ENCODE measurements at regions not wholly inside any gene's neighbourhood (a gene's known extent, or its start where the extent isn't known, plus 50 kb on each side); places are given as distances from the start of the nearest gene placed in this dataset.

DNA sequence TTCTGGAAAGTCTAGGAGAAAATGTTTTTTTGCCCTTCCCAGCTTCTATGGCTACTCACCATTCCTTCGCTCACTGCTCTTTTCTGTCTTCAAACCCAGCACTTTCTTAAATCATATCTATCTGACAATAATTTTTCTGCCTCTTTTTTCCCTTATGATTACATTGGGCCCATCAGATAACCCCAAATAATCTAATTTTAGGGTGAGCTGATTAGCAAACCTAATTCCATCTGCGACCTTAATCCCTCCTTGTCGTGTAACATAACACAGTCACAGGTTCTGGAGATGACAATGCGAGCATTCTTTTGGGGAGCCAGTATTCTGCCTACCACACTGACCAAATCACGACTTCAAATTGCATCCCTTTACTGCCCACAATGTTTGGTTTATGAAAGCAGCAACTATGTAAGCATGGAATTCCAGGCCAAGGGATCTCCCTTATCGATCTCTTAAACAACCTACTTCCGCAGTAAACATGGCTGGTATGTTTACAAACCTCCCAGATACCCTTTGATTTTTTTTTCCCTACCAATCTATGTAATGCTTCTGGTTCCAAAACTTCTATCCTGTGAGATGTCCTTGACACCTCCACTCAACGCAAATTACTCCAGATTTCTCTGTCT is 2122.2 kb downstream of the MAT2B start (continued):
- TF ChIP-seq ZNF784 (CRISPR knock-in tag; IDR thresholded peaks at IDR 0.05; ENCODE audit: borderline replicate concordance), result no peak
- TF ChIP-seq MYC (CRISPR knock-in tag; IDR thresholded peaks at IDR 0.05; ENCODE audit: borderline replicate concordance), result no peak
- no peak for TF ChIP-seq PAF1 (CRISPR knock-in tag; IDR thresholded peaks at IDR 0.05)
- TF ChIP-seq KDM1A (CRISPR knock-in tag; IDR thresholded peaks at IDR 0.05), result peak; percentile 86
- 0 out of 2 replicates have a peak, but pooled peaks have one; percentile 40 for TF ChIP-seq CBFB (CRISPR knock-in tag; IDR thresholded peaks at IDR 0.05)
- TF ChIP-seq, protein P1, sequence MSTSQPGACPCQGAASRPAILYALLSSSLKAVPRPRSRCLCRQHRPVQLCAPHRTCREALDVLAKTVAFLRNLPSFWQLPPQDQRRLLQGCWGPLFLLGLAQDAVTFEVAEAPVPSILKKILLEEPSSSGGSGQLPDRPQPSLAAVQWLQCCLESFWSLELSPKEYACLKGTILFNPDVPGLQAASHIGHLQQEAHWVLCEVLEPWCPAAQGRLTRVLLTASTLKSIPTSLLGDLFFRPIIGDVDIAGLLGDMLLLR (CRISPR knock-in tag; IDR thresholded peaks at IDR 0.05), result no peak
- TF ChIP-seq ZNF724P (CRISPR knock-in tag; IDR thresholded peaks at IDR 0.05; ENCODE audit: borderline replicate concordance), result no peak
- TF ChIP-seq CEBPG (CRISPR knock-in tag; IDR thresholded peaks at IDR 0.05), result 0 out of 2 replicates have a peak, but pooled peaks have one; percentile 37
- TF ChIP-seq PHF8 (CRISPR knock-in tag; IDR thresholded peaks at IDR 0.05), result no peak
- TF ChIP-seq ZNF101 (CRISPR knock-in tag; IDR thresholded peaks at IDR 0.05; ENCODE audit: borderline replicate concordance, low read depth), result no peak
- no peak for TF ChIP-seq YY1 (IDR thresholded peaks at IDR 0.05; ENCODE audit: insufficient read depth, insufficient replicate concordance, low read depth, low read length)
- no peak for TF ChIP-seq ZBTB42 (CRISPR knock-in tag; IDR thresholded peaks at IDR 0.05)
- TF ChIP-seq, protein P2, sequence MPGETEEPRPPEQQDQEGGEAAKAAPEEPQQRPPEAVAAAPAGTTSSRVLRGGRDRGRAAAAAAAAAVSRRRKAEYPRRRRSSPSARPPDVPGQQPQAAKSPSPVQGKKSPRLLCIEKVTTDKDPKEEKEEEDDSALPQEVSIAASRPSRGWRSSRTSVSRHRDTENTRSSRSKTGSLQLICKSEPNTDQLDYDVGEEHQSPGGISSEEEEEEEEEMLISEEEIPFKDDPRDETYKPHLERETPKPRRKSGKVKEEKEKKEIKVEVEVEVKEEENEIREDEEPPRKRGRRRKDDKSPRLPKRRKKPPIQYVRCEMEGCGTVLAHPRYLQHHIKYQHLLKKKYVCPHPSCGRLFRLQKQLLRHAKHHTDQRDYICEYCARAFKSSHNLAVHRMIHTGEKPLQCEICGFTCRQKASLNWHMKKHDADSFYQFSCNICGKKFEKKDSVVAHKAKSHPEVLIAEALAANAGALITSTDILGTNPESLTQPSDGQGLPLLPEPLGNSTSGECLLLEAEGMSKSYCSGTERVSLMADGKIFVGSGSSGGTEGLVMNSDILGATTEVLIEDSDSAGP (CRISPR knock-in tag; IDR thresholded peaks at IDR 0.05; ENCODE audit: borderline replicate concordance), result no peak
- TF ChIP-seq TFE3 (CRISPR knock-in tag; IDR thresholded peaks at IDR 0.05), result no peak
- TF ChIP-seq ZNF710 (CRISPR knock-in tag; IDR thresholded peaks at IDR 0.05; ENCODE audit: borderline replicate concordance), result 0 out of 2 replicates have a peak, but pooled peaks have one; percentile 35
- TF ChIP-seq, protein P3, sequence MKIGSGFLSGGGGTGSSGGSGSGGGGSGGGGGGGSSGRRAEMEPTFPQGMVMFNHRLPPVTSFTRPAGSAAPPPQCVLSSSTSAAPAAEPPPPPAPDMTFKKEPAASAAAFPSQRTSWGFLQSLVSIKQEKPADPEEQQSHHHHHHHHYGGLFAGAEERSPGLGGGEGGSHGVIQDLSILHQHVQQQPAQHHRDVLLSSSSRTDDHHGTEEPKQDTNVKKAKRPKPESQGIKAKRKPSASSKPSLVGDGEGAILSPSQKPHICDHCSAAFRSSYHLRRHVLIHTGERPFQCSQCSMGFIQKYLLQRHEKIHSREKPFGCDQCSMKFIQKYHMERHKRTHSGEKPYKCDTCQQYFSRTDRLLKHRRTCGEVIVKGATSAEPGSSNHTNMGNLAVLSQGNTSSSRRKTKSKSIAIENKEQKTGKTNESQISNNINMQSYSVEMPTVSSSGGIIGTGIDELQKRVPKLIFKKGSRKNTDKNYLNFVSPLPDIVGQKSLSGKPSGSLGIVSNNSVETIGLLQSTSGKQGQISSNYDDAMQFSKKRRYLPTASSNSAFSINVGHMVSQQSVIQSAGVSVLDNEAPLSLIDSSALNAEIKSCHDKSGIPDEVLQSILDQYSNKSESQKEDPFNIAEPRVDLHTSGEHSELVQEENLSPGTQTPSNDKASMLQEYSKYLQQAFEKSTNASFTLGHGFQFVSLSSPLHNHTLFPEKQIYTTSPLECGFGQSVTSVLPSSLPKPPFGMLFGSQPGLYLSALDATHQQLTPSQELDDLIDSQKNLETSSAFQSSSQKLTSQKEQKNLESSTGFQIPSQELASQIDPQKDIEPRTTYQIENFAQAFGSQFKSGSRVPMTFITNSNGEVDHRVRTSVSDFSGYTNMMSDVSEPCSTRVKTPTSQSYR (CRISPR knock-in tag; IDR thresholded peaks at IDR 0.05; ENCODE audit: borderline replicate concordance), result no peak
- TF ChIP-seq, protein P4, sequence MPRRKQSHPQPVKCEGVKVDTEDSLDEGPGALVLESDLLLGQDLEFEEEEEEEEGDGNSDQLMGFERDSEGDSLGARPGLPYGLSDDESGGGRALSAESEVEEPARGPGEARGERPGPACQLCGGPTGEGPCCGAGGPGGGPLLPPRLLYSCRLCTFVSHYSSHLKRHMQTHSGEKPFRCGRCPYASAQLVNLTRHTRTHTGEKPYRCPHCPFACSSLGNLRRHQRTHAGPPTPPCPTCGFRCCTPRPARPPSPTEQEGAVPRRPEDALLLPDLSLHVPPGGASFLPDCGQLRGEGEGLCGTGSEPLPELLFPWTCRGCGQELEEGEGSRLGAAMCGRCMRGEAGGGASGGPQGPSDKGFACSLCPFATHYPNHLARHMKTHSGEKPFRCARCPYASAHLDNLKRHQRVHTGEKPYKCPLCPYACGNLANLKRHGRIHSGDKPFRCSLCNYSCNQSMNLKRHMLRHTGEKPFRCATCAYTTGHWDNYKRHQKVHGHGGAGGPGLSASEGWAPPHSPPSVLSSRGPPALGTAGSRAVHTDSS (CRISPR knock-in tag; conservative IDR thresholded peaks at IDR 0.05), result no peak
- TF ChIP-seq MYNN (CRISPR knock-in tag; IDR thresholded peaks at IDR 0.05; ENCODE audit: low read depth), result no peak
- no peak for TF ChIP-seq SP5 (CRISPR knock-in tag; IDR thresholded peaks at IDR 0.05; ENCODE audit: borderline replicate concordance, low read depth)
